Prostate gland (tissue), 2 donors: ENCODE measurements at regions not wholly inside any gene's neighbourhood (a gene's known extent, or its start where the extent isn't known, plus 50 kb on each side); places are given as distances from the start of the nearest gene placed in this dataset.

ENCODE experiments used
- CTCF ChIP-seq, 4 experiments: fragments of 200-600 bp in 2 of 4; fragments of 450-650 bp in 2 of 4; sonication (generic) in 2 of 4; IDR thresholded peaks; 1 replicate in 3 of 4; 2 replicates in 1 of 4; pipeline ENCODE4 v1.5.1; 2016 to 2019; ENCODE audit warnings: antibody characterized with exemption in 4 of 4, mild to moderate bottlenecking in 2 of 4, moderate library complexity in 2 of 4
- POLR2A ChIP-seq: fragments of 450-650 bp; IDR thresholded peaks from one replicate; pipeline ENCODE4 v1.6.1; 2016; ENCODE audit warnings: antibody characterized with exemption, mild to moderate bottlenecking
- POLR2AphosphoS5 ChIP-seq: sonication (generic); formaldehyde crosslinking; IDR thresholded peaks from one replicate; pipeline ENCODE4 v1.6.1; 2017; ENCODE audit warnings: antibody characterized with exemption

GRCh38 chr6:44738601-44739146 is 351.2 kb downstream of the CDC5L start:
- TF ChIP-seq CTCF (IDR thresholded peaks at IDR 0.05) (no peak), POLR2AphosphoS5 (no peak), POLR2A (no peak)
